ENCODE measurements at regions not wholly inside any gene's neighbourhood (a gene's known extent, or its start where the extent isn't known, plus 50 kb on each side); places are given as distances from the start of the nearest gene placed in this dataset.

GRCh38 chr4:151842430-151843079 is 81.7 kb upstream of the GATB start:
- no peak for DNase-seq (ENCODE audit: low read depth)
- in situ Hi-C loops (cut with HindIII; ENCODE audit: low pct_unique_long_range_greater_than_20kb, low sequenced_read_pairs): no loop called here

DNA sequence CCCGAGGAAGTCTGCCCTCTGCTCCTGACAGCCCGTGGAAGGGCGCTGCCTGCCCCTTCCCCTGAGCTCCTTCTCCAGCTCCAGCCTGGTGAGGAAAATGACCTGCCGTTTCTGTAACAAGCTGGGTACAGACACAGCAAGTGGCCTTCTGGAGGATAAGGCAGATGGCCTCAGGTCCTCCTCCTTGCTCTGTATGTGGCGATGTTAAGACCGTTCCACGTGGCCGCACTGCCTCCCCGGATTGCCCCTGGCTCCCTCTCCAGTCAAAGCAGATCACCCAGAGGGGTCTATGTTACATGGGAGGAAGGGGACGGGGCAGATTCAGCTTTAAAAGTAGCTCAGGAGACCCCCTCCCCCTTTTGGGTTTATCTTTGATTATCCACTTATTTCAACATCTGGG is 80.3 kb upstream of the GATB start:
- in situ Hi-C loops (cut with HindIII; ENCODE audit: low pct_unique_long_range_greater_than_20kb, low sequenced_read_pairs): no loop called here

GRCh38 chr4:151835467-151835866 is 74.7 kb upstream of the GATB start:
- in situ Hi-C loops (cut with HindIII; ENCODE audit: low pct_unique_long_range_greater_than_20kb, low sequenced_read_pairs): no loop called here
- no peak for DNase-seq (ENCODE audit: low read depth)

More for the DNA sequence above, 80.3 kb upstream of the GATB start:
- DNase-seq (ENCODE audit: low read depth): no peak

DNA sequence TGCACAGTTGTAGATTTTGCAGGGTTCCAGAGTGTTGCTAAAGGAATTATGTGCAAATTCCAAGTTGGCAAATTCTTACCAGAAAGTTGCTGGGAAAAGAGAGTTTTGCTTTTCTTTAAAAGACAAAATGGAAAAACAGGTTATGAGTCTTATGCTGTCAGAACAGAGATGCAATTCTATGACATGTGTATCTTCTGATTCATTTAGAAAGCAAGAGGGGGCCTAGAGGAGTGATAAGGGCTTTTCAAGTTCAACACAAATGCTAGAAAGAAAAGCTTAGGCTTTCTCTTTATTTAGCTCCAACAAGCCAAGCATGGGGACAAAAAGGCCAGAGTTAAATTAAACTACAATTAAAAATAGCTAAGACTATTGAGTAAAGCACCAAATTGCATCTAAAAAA is 72.4 kb upstream of the GATB start:
- no peak for DNase-seq (ENCODE audit: low read depth)
- in situ Hi-C loops (cut with HindIII; ENCODE audit: low pct_unique_long_range_greater_than_20kb, low sequenced_read_pairs): no loop called here

DNA sequence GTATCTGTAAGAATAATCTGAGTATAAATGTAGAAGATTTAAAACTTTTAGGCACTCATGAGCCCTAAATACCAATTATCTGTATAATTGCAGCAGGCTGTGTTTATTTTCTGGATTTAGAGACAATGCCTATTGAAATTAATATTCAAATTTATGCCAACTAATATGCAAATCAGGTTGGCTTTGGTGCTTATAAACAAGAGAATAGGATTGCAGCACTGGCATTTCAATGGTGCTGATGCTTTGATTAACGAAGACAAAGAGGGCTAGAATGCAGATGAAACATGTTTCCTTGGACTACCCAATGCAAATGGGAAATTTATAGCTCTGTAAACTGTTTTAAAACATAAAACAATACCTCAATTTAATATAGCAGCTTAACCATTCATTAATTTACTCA is 70.7 kb upstream of the GATB start:
- DNase-seq (ENCODE audit: low read depth): no peak
- in situ Hi-C loops (cut with HindIII; ENCODE audit: low pct_unique_long_range_greater_than_20kb, low sequenced_read_pairs): no loop called here

GRCh38 chr4:151830168-151830567 is 69.4 kb upstream of the GATB start:
- in situ Hi-C loops (cut with HindIII; ENCODE audit: low pct_unique_long_range_greater_than_20kb, low sequenced_read_pairs): no loop called here
- DNase-seq (ENCODE audit: low read depth): no peak

- in situ Hi-C loops (cut with HindIII; ENCODE audit: low pct_unique_long_range_greater_than_20kb, low sequenced_read_pairs): no loop called here
- no peak for DNase-seq (ENCODE audit: low read depth)
Measured at GRCh38 chr4:151829309-151829708, 68.5 kb upstream of the GATB start.

DNA sequence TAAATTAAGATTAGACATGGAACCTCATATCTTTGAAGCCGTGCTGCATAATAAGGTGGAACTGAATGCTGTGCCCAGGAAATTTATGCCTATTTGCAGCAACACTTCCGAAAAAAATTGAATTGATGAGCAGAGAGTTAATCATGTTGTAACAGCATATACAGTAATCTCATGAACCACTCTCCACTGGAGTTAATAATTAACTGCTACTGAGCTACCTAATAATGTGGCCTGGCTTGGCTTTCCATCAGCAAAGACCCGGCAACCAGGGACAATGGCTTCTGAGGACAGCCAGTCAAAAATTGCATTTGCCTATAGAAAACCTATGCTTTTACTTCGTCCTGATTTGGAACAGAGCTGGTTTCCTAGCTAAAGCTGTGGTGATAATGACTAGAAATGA is 63.8 kb upstream of the GATB start:
- DNase-seq (ENCODE audit: low read depth): peak; percentile 16
- in situ Hi-C loops (cut with HindIII; ENCODE audit: low pct_unique_long_range_greater_than_20kb, low sequenced_read_pairs): no loop called here

GRCh38 chr4:151822331-151822730 is 61.5 kb upstream of the GATB start:
- in situ Hi-C loops (cut with HindIII; ENCODE audit: low pct_unique_long_range_greater_than_20kb, low sequenced_read_pairs): no loop called here
- no peak for DNase-seq (ENCODE audit: low read depth)

- in situ Hi-C loops (cut with HindIII; ENCODE audit: low pct_unique_long_range_greater_than_20kb, low sequenced_read_pairs): no loop called here
- DNase-seq (ENCODE audit: low read depth): no peak
Measured at GRCh38 chr4:151820004-151820403, 59.2 kb upstream of the GATB start.

DNA sequence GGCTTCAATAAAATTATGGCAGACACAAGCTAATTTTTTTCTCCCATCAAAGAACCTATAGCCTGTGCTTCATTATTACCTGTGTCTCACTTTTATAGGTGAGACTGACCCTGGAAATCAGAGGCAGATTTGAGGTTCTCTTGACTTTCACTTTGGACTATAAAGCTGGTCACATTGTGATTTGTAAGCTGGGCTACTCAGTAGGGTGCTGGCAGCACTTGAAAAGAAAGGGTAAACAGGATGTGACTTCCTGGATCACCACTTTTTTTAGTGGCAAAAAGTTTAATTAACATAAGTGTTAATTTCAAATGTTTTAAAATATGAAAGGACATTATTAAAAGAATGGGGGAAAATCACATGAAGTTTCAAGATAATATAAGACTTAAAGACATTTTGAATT is 50.6 kb upstream of the GATB start:
- no peak for DNase-seq (ENCODE audit: low read depth)
- in situ Hi-C loops (cut with HindIII; ENCODE audit: low pct_unique_long_range_greater_than_20kb, low sequenced_read_pairs): no loop called here

Measured in Caki2 (cell line).